ENCODE measurements at regions not wholly inside any gene's neighbourhood (a gene's known extent, or its start where the extent isn't known, plus 50 kb on each side); places are given as distances from the start of the nearest gene placed in this dataset.

DNA sequence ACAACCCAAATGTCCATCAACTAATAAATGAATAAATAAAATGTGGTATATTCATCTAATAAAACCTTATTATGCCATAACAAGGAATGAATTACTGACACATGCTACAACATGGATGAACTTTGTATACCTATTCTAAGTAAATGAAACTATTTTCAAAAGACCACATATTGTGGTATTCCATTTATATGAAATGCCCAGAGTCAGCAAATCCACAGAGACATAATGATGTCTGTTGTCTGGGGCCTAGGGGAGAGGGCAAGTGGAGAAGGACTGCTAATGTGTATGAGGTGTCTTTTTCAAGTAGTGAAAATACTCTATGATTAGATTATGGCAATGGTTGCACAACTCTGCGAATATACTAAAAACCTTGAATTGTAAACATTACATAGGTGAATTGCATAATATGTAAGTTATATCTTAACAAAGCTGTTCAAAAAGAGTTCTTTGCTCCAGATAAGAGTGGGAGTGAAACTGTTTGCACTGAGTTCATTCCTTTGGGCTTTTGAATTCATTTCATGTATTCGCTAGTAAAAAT, 464.2 kb downstream of the NUF2 start:
- no peak for TF ChIP-seq POLR2AphosphoS5 (IDR thresholded peaks at IDR 0.05)
- TF ChIP-seq, protein P1, sequence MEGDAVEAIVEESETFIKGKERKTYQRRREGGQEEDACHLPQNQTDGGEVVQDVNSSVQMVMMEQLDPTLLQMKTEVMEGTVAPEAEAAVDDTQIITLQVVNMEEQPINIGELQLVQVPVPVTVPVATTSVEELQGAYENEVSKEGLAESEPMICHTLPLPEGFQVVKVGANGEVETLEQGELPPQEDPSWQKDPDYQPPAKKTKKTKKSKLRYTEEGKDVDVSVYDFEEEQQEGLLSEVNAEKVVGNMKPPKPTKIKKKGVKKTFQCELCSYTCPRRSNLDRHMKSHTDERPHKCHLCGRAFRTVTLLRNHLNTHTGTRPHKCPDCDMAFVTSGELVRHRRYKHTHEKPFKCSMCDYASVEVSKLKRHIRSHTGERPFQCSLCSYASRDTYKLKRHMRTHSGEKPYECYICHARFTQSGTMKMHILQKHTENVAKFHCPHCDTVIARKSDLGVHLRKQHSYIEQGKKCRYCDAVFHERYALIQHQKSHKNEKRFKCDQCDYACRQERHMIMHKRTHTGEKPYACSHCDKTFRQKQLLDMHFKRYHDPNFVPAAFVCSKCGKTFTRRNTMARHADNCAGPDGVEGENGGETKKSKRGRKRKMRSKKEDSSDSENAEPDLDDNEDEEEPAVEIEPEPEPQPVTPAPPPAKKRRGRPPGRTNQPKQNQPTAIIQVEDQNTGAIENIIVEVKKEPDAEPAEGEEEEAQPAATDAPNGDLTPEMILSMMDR (IDR thresholded peaks at IDR 0.05), result no peak
- no peak for TF ChIP-seq POLR2A (IDR thresholded peaks at IDR 0.05)
